ENCODE measurements at regions not wholly inside any gene's neighbourhood (a gene's known extent, or its start where the extent isn't known, plus 50 kb on each side); places are given as distances from the start of the nearest gene placed in this dataset.

DNA sequence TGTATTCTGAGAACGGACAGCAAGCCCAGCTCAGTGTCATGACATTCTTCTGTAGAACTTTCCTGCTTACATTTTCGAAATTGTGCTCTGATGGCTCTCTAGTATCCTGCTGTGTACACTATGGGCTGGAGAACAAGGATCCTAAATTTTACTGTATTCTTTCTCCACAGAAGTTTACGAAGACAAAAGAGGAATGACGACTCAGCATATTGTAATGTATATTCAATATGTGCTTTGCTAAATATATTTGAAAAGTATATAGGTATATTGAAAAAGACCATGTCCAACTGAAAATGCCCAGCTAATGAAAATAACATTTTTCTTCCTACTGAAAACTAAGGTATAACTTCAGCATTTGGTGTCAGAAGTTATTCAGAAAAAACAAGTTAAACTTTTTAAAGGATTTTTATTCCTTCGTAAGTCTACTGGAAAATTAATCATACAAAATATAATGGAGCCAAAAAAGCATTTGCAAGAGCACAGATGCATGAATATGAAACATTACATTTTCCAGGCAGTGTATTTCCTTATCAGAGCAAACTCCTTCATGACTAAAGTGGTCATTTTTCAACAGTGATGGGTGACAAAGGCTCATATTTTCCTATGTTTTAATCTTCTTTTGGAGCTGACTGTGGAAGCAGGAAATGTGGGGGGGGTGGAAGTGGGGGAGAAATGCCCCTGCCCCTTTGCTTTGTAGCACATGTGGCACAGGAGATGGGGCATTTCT lies 143.8 kb upstream of the THUMPD2 start:
- Histone ChIP-seq H3K27me3 (ENCODE audit: control insufficient read depth, insufficient read depth, low read length) (no peaks in the 10 kb centered on the region), H3K27ac (ENCODE audit: low read depth in 2 of 2, low read length in 2 of 2) (no peak overlapping the region), H3K9me3 (ENCODE audit: control insufficient read depth in 2 of 3, insufficient read depth in 1 of 3, low read length in 3 of 3) (no peaks in the 10 kb centered on the region), H3K9ac (ENCODE audit: low read length in 3 of 3) (no peak overlapping the region), H3K4me3 (ENCODE audit: low read length in 3 of 3) (no peak overlapping the region), H3K4me1 (ENCODE audit: control insufficient read depth in 2 of 3, insufficient read depth in 2 of 3, low read depth in 1 of 3, low read length in 3 of 3) (no peaks in the 10 kb centered on the region), H3K36me3 (ENCODE audit: control insufficient read depth in 2 of 3, insufficient read depth in 3 of 3, low read length in 3 of 3) (no peaks in the 10 kb centered on the region)
- TF ChIP-seq, protein P1, sequence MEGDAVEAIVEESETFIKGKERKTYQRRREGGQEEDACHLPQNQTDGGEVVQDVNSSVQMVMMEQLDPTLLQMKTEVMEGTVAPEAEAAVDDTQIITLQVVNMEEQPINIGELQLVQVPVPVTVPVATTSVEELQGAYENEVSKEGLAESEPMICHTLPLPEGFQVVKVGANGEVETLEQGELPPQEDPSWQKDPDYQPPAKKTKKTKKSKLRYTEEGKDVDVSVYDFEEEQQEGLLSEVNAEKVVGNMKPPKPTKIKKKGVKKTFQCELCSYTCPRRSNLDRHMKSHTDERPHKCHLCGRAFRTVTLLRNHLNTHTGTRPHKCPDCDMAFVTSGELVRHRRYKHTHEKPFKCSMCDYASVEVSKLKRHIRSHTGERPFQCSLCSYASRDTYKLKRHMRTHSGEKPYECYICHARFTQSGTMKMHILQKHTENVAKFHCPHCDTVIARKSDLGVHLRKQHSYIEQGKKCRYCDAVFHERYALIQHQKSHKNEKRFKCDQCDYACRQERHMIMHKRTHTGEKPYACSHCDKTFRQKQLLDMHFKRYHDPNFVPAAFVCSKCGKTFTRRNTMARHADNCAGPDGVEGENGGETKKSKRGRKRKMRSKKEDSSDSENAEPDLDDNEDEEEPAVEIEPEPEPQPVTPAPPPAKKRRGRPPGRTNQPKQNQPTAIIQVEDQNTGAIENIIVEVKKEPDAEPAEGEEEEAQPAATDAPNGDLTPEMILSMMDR (IDR thresholded peaks at IDR 0.05; ENCODE audit: borderline replicate concordance, extremely low read depth, insufficient read depth) = no peak
- FAIRE-seq (no peak), DNase-seq (no peak)
- intact Hi-C loops (cut with DNase I) = no loop called here

DNA sequence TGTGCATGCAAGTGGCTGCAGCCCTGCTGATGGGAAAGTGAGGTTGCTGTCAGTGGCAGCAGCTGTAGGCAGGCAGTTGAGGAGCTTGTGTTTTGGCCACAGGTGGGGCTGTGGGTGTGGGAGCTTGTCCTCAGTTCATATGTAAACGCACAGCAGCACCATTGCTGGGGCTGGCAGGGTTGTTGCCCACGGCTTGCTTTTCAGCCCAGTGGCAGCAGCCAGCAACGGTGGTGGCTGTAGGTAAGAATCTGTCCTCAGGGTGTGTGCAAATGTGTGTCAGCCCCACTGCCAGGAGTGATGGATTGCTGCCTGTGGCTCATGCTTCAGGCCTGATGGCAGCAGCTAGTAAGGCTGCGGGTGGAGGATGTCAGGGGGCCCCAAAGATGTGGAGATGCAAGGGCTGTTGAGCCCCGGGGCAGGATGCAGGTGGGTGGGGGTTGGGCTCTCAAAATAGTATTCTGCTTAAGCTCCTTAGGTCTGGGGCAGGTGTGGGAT lies 141.3 kb upstream of the THUMPD2 start:
- Histone ChIP-seq H3K4me3 (ENCODE audit: low read length in 3 of 3) (no peak overlapping the region), H3K27ac (ENCODE audit: low read depth in 2 of 2, low read length in 2 of 2) (no peak overlapping the region), H3K9ac (ENCODE audit: low read length in 3 of 3) (no peak overlapping the region), H3K9me3 (ENCODE audit: control insufficient read depth in 2 of 3, insufficient read depth in 1 of 3, low read length in 3 of 3) (no peaks in the 10 kb centered on the region), H3K27me3 (ENCODE audit: control insufficient read depth, insufficient read depth, low read length) (no peaks in the 10 kb centered on the region), H3K4me1 (ENCODE audit: control insufficient read depth in 2 of 3, insufficient read depth in 2 of 3, low read depth in 1 of 3, low read length in 3 of 3) (no peaks in the 10 kb centered on the region), H3K36me3 (ENCODE audit: control insufficient read depth in 2 of 3, insufficient read depth in 3 of 3, low read length in 3 of 3) (no peaks in the 10 kb centered on the region)
- no peak for FAIRE-seq
- TF ChIP-seq, protein P1 (IDR thresholded peaks at IDR 0.05; ENCODE audit: borderline replicate concordance, extremely low read depth, insufficient read depth) = no peak
- intact Hi-C loops (cut with DNase I) = no loop called here
- no peak for DNase-seq

DNA sequence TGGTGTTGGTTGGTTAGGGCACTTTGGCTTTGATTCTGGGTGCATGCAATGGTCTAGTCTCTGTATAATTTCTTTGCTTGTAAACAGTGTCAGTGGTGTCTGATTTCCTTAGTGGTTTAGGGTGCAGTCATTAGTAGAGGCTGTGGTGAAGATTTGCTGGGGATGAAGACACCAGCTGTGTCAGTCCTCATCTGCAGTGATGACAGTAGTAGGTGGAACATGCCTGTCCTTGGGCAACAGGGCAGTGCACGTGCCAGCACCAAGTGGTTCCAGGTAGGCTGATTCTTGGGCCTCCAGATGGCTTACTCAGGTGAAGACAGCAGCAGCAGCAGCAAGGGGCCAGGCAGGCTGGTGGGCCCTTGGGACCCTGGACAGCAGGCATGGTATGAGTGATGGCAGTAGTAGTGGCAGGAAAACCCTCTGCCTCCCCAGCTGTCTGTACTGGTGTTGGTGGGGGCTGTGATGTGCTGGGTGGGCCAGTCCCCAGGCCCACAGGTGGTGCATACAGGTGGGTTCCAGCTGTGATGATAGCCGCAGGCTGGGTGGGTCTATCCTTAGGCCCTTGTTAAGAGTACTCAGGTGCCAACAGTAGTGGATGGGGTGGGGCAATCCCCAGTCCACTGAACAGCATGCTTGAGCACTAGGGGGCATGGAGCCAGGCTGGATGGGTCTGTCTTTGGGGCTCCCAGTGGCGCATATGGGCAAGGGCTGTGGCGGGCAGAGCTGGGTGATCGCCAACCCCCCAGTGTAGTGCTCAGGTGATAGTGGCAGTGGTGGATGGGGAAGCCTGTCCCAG lies 140.7 kb upstream of the THUMPD2 start:
- H3K27me3 ChIP-seq (ENCODE audit: control insufficient read depth, insufficient read depth, low read length) = no peaks in the 10 kb centered on the region
- DNase-seq = no peak
- no peak overlapping the region for H3K27ac ChIP-seq (ENCODE audit: low read depth in 2 of 2, low read length in 2 of 2)
- H3K36me3 ChIP-seq (ENCODE audit: control insufficient read depth in 2 of 3, insufficient read depth in 3 of 3, low read length in 3 of 3) = no peaks in the 10 kb centered on the region
- TF ChIP-seq, protein P1 (IDR thresholded peaks at IDR 0.05; ENCODE audit: borderline replicate concordance, extremely low read depth, insufficient read depth) = no peak
- no peak overlapping the region for H3K9ac ChIP-seq (ENCODE audit: low read length in 3 of 3)
- FAIRE-seq = no peak
- intact Hi-C loops (cut with DNase I) = loop anchor here (10.0 kb wide), 1 partner anchor 635 kb away; no protein-coding TSS in a partner anchor
- H3K9me3 ChIP-seq (ENCODE audit: control insufficient read depth in 2 of 3, insufficient read depth in 1 of 3, low read length in 3 of 3) = no peaks in the 10 kb centered on the region
- H3K4me3 ChIP-seq (ENCODE audit: low read length in 3 of 3) = no peak overlapping the region
- H3K4me1 ChIP-seq (ENCODE audit: control insufficient read depth in 2 of 3, insufficient read depth in 2 of 3, low read depth in 1 of 3, low read length in 3 of 3) = no peaks in the 10 kb centered on the region
